Inflammatory macrophage treated with lipopolysaccharide for 1 hour (primary cell): ENCODE measurements at regions not wholly inside any gene's neighbourhood (a gene's known extent, or its start where the extent isn't known, plus 50 kb on each side); places are given as distances from the start of the nearest gene placed in this dataset.
"Not testable (repeated sequence)": the region's sequence is repeated elsewhere in the genome, so short reads cannot be mapped to it uniquely, and the experiment has no call there.

Experiments
- DNase-seq, 2 donors: peaks; one replicate each; pipeline ENCODE4 v3.0.0-alpha.2; 2020 to 2022

GRCh38 chr18:30694773-30695172 lies 347.8 kb downstream of the DSC3 start:
- DNase-seq: no peak

GRCh38 chr18:30689216-30689615 lies 353.3 kb downstream of the DSC3 start:
- DNase-seq: no peak

GRCh38 chr18:30687501-30687900 lies 355.0 kb downstream of the DSC3 start:
- DNase-seq: no peak

- no peak for DNase-seq
Measured at GRCh38 chr18:30684825-30685481, 357.6 kb downstream of the DSC3 start.

- no peak for DNase-seq
Measured at GRCh38 chr18:30683836-30684235, 358.7 kb downstream of the DSC3 start.

GRCh38 chr18:30682672-30683071 lies 359.9 kb downstream of the DSC3 start:
- no peak for DNase-seq

- no peak for DNase-seq
Measured at GRCh38 chr18:30679285-30679930, 363.1 kb downstream of the DSC3 start.

GRCh38 chr18:30677813-30678212 lies 364.7 kb downstream of the DSC3 start:
- DNase-seq: not testable (repeated sequence)

GRCh38 chr18:30676053-30676480 lies 366.5 kb downstream of the DSC3 start:
- DNase-seq: no peak

GRCh38 chr18:30675493-30675892 lies 367.0 kb downstream of the DSC3 start:
- DNase-seq: no peak

- DNase-seq: no peak
Measured at GRCh38 chr18:30675072-30675471, 367.5 kb downstream of the DSC3 start.

- no peak for DNase-seq
Measured at GRCh38 chr18:30674596-30674995, 367.9 kb downstream of the DSC3 start.

- not testable (repeated sequence) for DNase-seq
Measured at GRCh38 chr18:30672439-30672838, 370.1 kb downstream of the DSC3 start.

GRCh38 chr18:30658306-30658705 lies 384.2 kb downstream of the DSC3 start:
- DNase-seq: no peak

GRCh38 chr18:30652387-30652786 lies 390.2 kb downstream of the DSC3 start:
- DNase-seq: no peak

GRCh38 chr18:30650499-30650898 lies 392.0 kb downstream of the DSC3 start:
- DNase-seq: no peak

- DNase-seq: no peak
Measured at GRCh38 chr18:30644158-30644557, 398.4 kb downstream of the DSC3 start.

- DNase-seq: no peak
Measured at GRCh38 chr18:30639361-30639760, 403.2 kb downstream of the DSC3 start.

GRCh38 chr18:30634249-30634648 lies 408.3 kb downstream of the DSC3 start:
- no peak for DNase-seq

GRCh38 chr18:30632071-30632698 lies 410.4 kb downstream of the DSC3 start:
- no peak for DNase-seq

GRCh38 chr18:30625961-30626360 lies 416.6 kb downstream of the DSC3 start:
- DNase-seq: no peak

- DNase-seq: no peak
Measured at GRCh38 chr18:30623401-30624065, 419.0 kb downstream of the DSC3 start.

GRCh38 chr18:30622635-30623034 lies 419.9 kb downstream of the DSC3 start:
- DNase-seq: no peak

GRCh38 chr18:30622104-30622503 lies 420.4 kb downstream of the DSC3 start:
- DNase-seq: no peak
